Trophoblast cell (in vitro differentiated cells and primary cell): ENCODE measurements at regions not wholly inside any gene's neighbourhood (a gene's known extent, or its start where the extent isn't known, plus 50 kb on each side); places are given as distances from the start of the nearest gene placed in this dataset.

Experiments used
- DNase-seq, 2 donors: peaks; one replicate each; pipeline ENCODE4 v3.0.0-alpha.2; 2016
- H2AFZ ChIP-seq: 2 replicates; pipeline ENCODE4 v1.6.1; 2013; ENCODE audit warnings: low read length, moderate library complexity, mild to moderate bottlenecking; ENCODE audit not compliant: insufficient read depth, poor library complexity
- H2AK5ac ChIP-seq: 2 replicates; pipeline ENCODE4 v1.6.1; 2013; ENCODE audit warnings: mild to moderate bottlenecking, low read length
- H2BK120ac ChIP-seq: 2 replicates; pipeline ENCODE4 v1.6.1; 2013; ENCODE audit warnings: low read length, mild to moderate bottlenecking, moderate library complexity; ENCODE audit not compliant: insufficient read depth, poor library complexity
- H2BK12ac ChIP-seq: 2 replicates; pipeline ENCODE4 v1.6.1; 2013; ENCODE audit warnings: mild to moderate bottlenecking, low read length, moderate library complexity
- H2BK5ac ChIP-seq: 2 replicates; pipeline ENCODE4 v1.6.1; 2013; ENCODE audit warnings: low read length, low read depth, moderate library complexity, mild to moderate bottlenecking; ENCODE audit not compliant: poor library complexity
- H3K14ac ChIP-seq: 2 replicates; pipeline ENCODE4 v1.6.1; 2013; ENCODE audit warnings: mild to moderate bottlenecking, low read length
- H3K18ac ChIP-seq: 2 replicates; pipeline ENCODE4 v1.6.1; 2013; ENCODE audit warnings: mild to moderate bottlenecking, low read length
- H3K23ac ChIP-seq: 2 replicates; pipeline ENCODE4 v1.6.1; 2013; ENCODE audit warnings: low read length
- H3K27ac ChIP-seq: 2 replicates; pipeline ENCODE4 v1.5.1; 2013; ENCODE audit warnings: low read depth, mild to moderate bottlenecking, inconsistent platforms, low read length, moderate library complexity
- H3K27me3 ChIP-seq: 2 replicates; pipeline ENCODE4 v1.6.1; 2013; ENCODE audit warnings: inconsistent platforms, mild to moderate bottlenecking, low read length, moderate library complexity; ENCODE audit not compliant: insufficient read depth
- H3K36me3 ChIP-seq, 2 experiments: 1 replicate in 1 of 2; 2 replicates in 1 of 2; pipeline ENCODE4 v1.6.1; 2013; ENCODE audit warnings: low read length in 2 of 2, mild to moderate bottlenecking in 2 of 2, moderate library complexity in 1 of 2; ENCODE audit not compliant: insufficient read depth in 2 of 2, control insufficient read depth in 1 of 2
- H3K4ac ChIP-seq: 2 replicates; pipeline ENCODE4 v1.6.1; 2013; ENCODE audit warnings: low read depth, mild to moderate bottlenecking, low read length, moderate library complexity
- H3K4me1 ChIP-seq, 2 experiments: 1 replicate in 1 of 2; 2 replicates in 1 of 2; pipeline ENCODE4 v1.6.1; 2013; ENCODE audit warnings: low read length in 2 of 2, mild to moderate bottlenecking in 2 of 2, moderate library complexity in 1 of 2; ENCODE audit not compliant: insufficient read depth in 2 of 2, control insufficient read depth in 1 of 2
- H3K4me2 ChIP-seq: 2 replicates; pipeline ENCODE4 v1.6.1; 2013; ENCODE audit warnings: inconsistent platforms, mild to moderate bottlenecking, low read length, moderate library complexity
- H3K4me3 ChIP-seq: 2 replicates; pipeline ENCODE4 v1.5.1; 2013; ENCODE audit warnings: mild to moderate bottlenecking, low read depth, low read length, inconsistent platforms
- H3K79me1 ChIP-seq: one replicate; pipeline ENCODE4 v1.6.1; 2013; ENCODE audit warnings: low read length
- H3K79me2 ChIP-seq: 2 replicates; pipeline ENCODE4 v1.6.1; 2013; ENCODE audit warnings: low read length, mild to moderate bottlenecking; ENCODE audit not compliant: control insufficient read depth, insufficient read depth, poor library complexity
- H3K9ac ChIP-seq: 2 replicates; pipeline ENCODE4 v1.6.1; 2013; ENCODE audit warnings: mild to moderate bottlenecking, low read length
- H3K9me3 ChIP-seq: 2 replicates; pipeline ENCODE4 v1.6.1; 2013; ENCODE audit warnings: low read depth, mild to moderate bottlenecking, control low read depth, inconsistent platforms, low read length; ENCODE audit not compliant: insufficient read depth
- H4K12ac ChIP-seq: 2 replicates; pipeline ENCODE4 v1.6.1; 2013; ENCODE audit warnings: low read depth, mild to moderate bottlenecking, low read length, moderate library complexity
- H4K8ac ChIP-seq: 2 replicates; pipeline ENCODE4 v1.6.1; 2013; ENCODE audit warnings: low read depth, mild to moderate bottlenecking, low read length, moderate library complexity
- H4K91ac ChIP-seq: one replicate; pipeline ENCODE4 v1.6.1; 2013; ENCODE audit warnings: low read depth, mild to moderate bottlenecking, low read length, moderate library complexity
- WGBS: extraction: QIAGEN DNeasy Blood & Tissue Kit; methylation state at CpG from one replicate; pipeline ENCODE4 v1.1.7; 2013; ENCODE audit warnings: missing lambda C conversion rate; ENCODE audit not compliant: insufficient read length, insufficient coverage; ENCODE audit errors: extremely low coverage; 5-methylcytosine and 5-hydroxymethylcytosine counted together

GRCh38 chr13:44171861-44172260 is 201.8 kb upstream of the SERP2 start:
- H2AFZ ChIP-seq = no peak overlapping the region
- peaks cover 2% of the 10 kb centered on the region for H3K79me2 ChIP-seq
- no peaks in the 10 kb centered on the region for H3K36me3 ChIP-seq
- peak overlapping the region; percentile 64 for H4K91ac ChIP-seq
- peaks cover 13% of the 10 kb centered on the region for H3K79me1 ChIP-seq
- peak overlapping the region; percentile 19 for H3K18ac ChIP-seq
- H3K14ac ChIP-seq = peak overlapping the region; percentile 2
- no peak overlapping the region for H4K8ac ChIP-seq
- H3K9me3 ChIP-seq = no peaks in the 10 kb centered on the region
- no peak overlapping the region for H3K4me3 ChIP-seq
- H2BK120ac ChIP-seq = no peak overlapping the region
- peak overlapping the region; percentile 35 for H2BK12ac ChIP-seq
- H3K27ac ChIP-seq = peak overlapping the region; percentile 40
- peak in 1 of 2 donors; percentile 56 for DNase-seq
- H3K4me1 ChIP-seq = peaks cover 25 to 28% of the 10 kb centered on the region in 2 experiments
- H3K4ac ChIP-seq = no peak overlapping the region
- H2AK5ac ChIP-seq = no peak overlapping the region
- H3K4me2 ChIP-seq = no peak overlapping the region
- no peak overlapping the region for H3K9ac ChIP-seq
- H2BK5ac ChIP-seq = peak overlapping the region; percentile 20
- no peaks in the 10 kb centered on the region for H3K27me3 ChIP-seq
- no peak overlapping the region for H3K23ac ChIP-seq
- no peak overlapping the region for H4K12ac ChIP-seq

- Histone ChIP-seq H3K23ac (no peak overlapping the region), H4K91ac (peak overlapping the region; percentile 64), H3K4ac (no peak overlapping the region), H3K27ac (peak overlapping the region; percentile 44), H3K79me1 (peaks cover 13% of the 10 kb centered on the region), H4K12ac (no peak overlapping the region), H2AK5ac (no peak overlapping the region), H2BK5ac (peak overlapping the region; percentile 20), H3K27me3 (no peaks in the 10 kb centered on the region), H3K36me3 (no peaks in the 10 kb centered on the region), H3K9ac (no peak overlapping the region), H3K4me1 (peaks cover 25 to 28% of the 10 kb centered on the region in 2 experiments), H2BK120ac (no peak overlapping the region), H2BK12ac (no peak overlapping the region), H2AFZ (no peak overlapping the region), H3K79me2 (peaks cover 2% of the 10 kb centered on the region), H3K9me3 (no peaks in the 10 kb centered on the region), H3K4me2 (peak overlapping the region; percentile 15), H3K4me3 (no peak overlapping the region), H3K18ac (no peak overlapping the region), H3K14ac (peak overlapping the region; percentile 2), H4K8ac (no peak overlapping the region)
- peak; percentile 94 to 99 for DNase-seq
- WGBS = no CpG with 5 or more reads among the region's 4 CpGs
Measured at GRCh38 chr13:44172281-44172810, 201.3 kb upstream of the SERP2 start.

- Histone ChIP-seq H3K79me2 (peaks cover 2% of the 10 kb centered on the region), H3K4me3 (no peak overlapping the region), H3K27me3 (no peaks in the 10 kb centered on the region), H2BK12ac (no peak overlapping the region), H2BK120ac (peak overlapping the region; percentile 23), H4K91ac (peak overlapping the region; percentile 84), H4K12ac (no peak overlapping the region), H3K18ac (peak overlapping the region; percentile 20), H3K4me2 (no peak overlapping the region), H2AK5ac (no peak overlapping the region), H4K8ac (peak overlapping the region; percentile 33), H3K14ac (no peak overlapping the region), H3K4me1 (peaks cover 25 to 28% of the 10 kb centered on the region in 2 experiments), H3K9ac (no peak overlapping the region), H3K4ac (no peak overlapping the region), H3K27ac (peak overlapping the region; percentile 49), H3K79me1 (peaks cover 13% of the 10 kb centered on the region), H2AFZ (peak overlapping the region; percentile 24), H3K23ac (no peak overlapping the region), H3K36me3 (no peaks in the 10 kb centered on the region), H2BK5ac (peak overlapping the region; percentile 55), H3K9me3 (no peaks in the 10 kb centered on the region)
- no CpG with 5 or more reads among the region's 3 CpGs for WGBS
- peak; percentile 70 to 78 for DNase-seq
Measured at GRCh38 chr13:44174769-44175425, 198.7 kb upstream of the SERP2 start.

GRCh38 chr13:44176173-44176572 is 197.5 kb upstream of the SERP2 start:
- H3K27me3 ChIP-seq = no peaks in the 10 kb centered on the region
- no peak overlapping the region for H2BK12ac ChIP-seq
- H3K9ac ChIP-seq = no peak overlapping the region
- no peak overlapping the region for H3K14ac ChIP-seq
- no peak overlapping the region for H2AK5ac ChIP-seq
- no peak overlapping the region for H2BK120ac ChIP-seq
- H2BK5ac ChIP-seq = no peak overlapping the region
- peaks cover 25 to 28% of the 10 kb centered on the region in 2 experiments for H3K4me1 ChIP-seq
- H2AFZ ChIP-seq = no peak overlapping the region
- H3K4me2 ChIP-seq = no peak overlapping the region
- H3K4ac ChIP-seq = no peak overlapping the region
- H3K27ac ChIP-seq = no peak overlapping the region
- H3K9me3 ChIP-seq = no peaks in the 10 kb centered on the region
- no CpG with 5 or more reads among the region's 1 CpG for WGBS
- H4K91ac ChIP-seq = no peak overlapping the region
- H3K79me1 ChIP-seq = peaks cover 13% of the 10 kb centered on the region
- DNase-seq = no peak
- H3K18ac ChIP-seq = no peak overlapping the region
- no peak overlapping the region for H4K12ac ChIP-seq
- no peaks in the 10 kb centered on the region for H3K36me3 ChIP-seq
- no peak overlapping the region for H3K23ac ChIP-seq
- no peak overlapping the region for H3K4me3 ChIP-seq
- H4K8ac ChIP-seq = no peak overlapping the region
- H3K79me2 ChIP-seq = peaks cover under 1% of the 10 kb centered on the region
